ENCODE measurements at regions not wholly inside any gene's neighbourhood (a gene's known extent, or its start where the extent isn't known, plus 50 kb on each side); places are given as distances from the start of the nearest gene placed in this dataset.

- TF ChIP-seq MAX (IDR thresholded peaks at IDR 0.05) = no peak
- TF ChIP-seq SP1 (IDR thresholded peaks at IDR 0.05; ENCODE audit: low read depth, low read length) = no peak
- no peak for TF ChIP-seq BRCA1 (IDR thresholded peaks at IDR 0.05; ENCODE audit: low read depth, low read length)
- TF ChIP-seq TAF1 (IDR thresholded peaks at IDR 0.05; ENCODE audit: low read depth, low read length) = no peak
- no peak for TF ChIP-seq NANOG (IDR thresholded peaks at IDR 0.05; ENCODE audit: insufficient read depth, low read depth, low read length, poor library complexity, severe bottlenecking)
- no peak for TF ChIP-seq CTBP2 (IDR thresholded peaks at IDR 0.05; ENCODE audit: borderline replicate concordance, insufficient read depth, insufficient read length, low read length)
- no peak for TF ChIP-seq EP300 (IDR thresholded peaks at IDR 0.05; ENCODE audit: borderline replicate concordance in 1 of 2, low read depth in 2 of 2, low read length in 2 of 2)
- no peak for TF ChIP-seq POLR2A (IDR thresholded peaks at IDR 0.05; ENCODE audit: control extremely low read depth in 1 of 2, low read depth in 2 of 2, low read length in 2 of 2)
- TF ChIP-seq CTCF (IDR thresholded peaks at IDR 0.05; ENCODE audit: control extremely low read depth in 1 of 3, insufficient read depth in 1 of 3, low read depth in 1 of 3, low read length in 3 of 3) = no peak
Observed at GRCh38 chr18:24831081-24831480, 370.6 kb downstream of the HRH4 start.
